NCI-H510A (cell line): ENCODE measurements at regions not wholly inside any gene's neighbourhood (a gene's known extent, or its start where the extent isn't known, plus 50 kb on each side); places are given as distances from the start of the nearest gene placed in this dataset.
A peak's percentile ranks its signal among the peaks of the same experiment; 100 is the strongest.
"Not testable (repeated sequence)": the region's sequence is repeated elsewhere in the genome, so short reads cannot be mapped to it uniquely, and the experiment has no call there.

Experiments
- DNase-seq: peaks from one replicate; lab custom pipeline; 2025; lab: John Stamatoyannopoulos, UW

GRCh38 chr20:52434453-52434852, 242.9 kb upstream of the ZFP64 start:
- DNase-seq = no peak

DNA sequence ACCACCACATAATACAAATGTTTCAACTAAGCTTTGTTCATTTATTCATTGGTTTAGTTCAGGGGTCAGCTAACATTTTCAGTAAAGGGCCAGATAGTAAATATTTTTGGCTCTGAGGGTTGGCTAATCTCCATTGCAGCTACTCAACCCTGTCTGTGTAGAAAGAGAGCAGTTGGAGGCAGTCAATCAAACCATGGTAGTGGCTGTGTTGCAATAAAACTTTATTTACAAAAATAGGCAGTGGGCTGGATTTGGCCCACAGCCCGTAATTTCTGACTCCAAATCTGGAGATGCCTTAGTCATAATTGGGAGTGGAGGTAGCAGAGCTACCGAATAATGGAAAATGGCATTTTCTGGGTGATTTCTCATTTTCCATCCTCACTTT, 242.5 kb upstream of the ZFP64 start:
- no peak for DNase-seq

DNA sequence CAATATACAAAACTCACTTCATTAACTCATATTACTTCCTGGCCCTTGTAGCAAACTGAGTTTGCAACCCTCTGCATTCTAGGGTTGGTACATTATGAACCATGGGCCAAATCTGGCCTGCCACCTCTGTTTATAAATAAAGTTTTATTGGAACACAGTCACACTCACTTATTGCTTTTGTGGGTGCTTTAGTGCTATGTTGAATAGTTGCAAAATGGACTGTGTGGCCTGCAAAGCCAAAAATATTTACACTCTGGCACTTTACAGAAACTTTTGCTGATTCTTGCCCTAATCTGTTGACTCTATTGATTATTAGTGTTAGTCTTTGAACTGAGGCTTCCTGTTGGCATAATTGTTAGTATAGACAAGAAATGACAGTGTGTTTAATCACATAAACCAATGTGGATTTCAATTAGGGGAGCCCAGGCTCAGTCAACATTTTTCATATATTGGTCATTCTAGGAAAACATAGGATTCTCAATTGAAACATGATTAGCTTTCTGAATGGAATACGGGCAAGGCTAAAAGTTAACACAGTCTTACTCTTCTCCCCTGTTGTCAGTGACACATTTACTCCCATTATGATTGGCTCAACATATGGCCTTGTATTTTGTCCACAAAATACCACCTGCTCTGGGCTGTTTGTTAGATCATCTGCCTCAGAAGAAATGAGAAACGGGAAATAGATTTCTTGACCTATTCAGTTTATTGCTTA, 241.9 kb upstream of the ZFP64 start:
- DNase-seq = no peak

GRCh38 chr20:52432740-52433139, 241.2 kb upstream of the ZFP64 start:
- DNase-seq = no peak

DNA sequence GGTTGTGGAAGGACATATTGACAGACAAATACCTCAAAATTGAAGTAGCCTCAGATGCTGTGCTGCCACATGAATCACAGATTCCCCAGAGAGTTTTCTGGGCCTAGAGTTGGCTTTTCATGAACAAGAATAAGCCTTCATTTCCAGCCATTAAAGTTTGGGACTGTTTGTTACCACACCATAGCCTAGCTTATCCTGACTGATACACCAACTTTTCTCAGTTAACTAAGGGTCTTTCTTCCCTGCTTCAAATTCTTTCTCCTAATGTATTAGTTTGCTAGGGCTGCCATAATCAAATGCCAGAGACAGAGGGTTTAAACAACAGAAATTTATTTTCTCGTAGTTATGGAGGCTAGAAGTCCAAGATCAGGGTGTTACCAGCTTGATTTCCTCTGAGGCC, 237.4 kb upstream of the ZFP64 start:
- DNase-seq = no peak

- no peak for DNase-seq
Observed at GRCh38 chr20:52427960-52428359, 236.4 kb upstream of the ZFP64 start.

GRCh38 chr20:52426856-52427255, 235.3 kb upstream of the ZFP64 start:
- DNase-seq = peak; percentile 15

DNA sequence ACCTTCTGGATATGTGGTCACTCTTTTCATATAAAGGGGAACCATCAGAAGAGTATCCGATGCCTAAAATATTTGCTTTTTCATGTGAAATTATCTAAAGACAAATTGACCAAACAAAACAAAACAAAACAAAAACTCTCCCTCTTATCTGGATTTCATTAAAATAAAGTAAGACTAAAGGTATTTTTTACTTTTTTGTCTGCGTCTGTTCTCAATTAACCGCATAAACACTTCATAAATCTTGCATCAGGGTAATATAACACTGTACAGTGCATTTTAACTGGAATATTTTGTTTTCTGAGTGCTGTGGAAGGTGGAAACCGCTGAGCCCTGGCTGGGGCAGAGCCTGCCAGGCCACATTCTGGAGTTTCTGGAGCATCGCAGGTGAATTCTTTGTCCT, 234.1 kb upstream of the ZFP64 start:
- DNase-seq = no peak

DNA sequence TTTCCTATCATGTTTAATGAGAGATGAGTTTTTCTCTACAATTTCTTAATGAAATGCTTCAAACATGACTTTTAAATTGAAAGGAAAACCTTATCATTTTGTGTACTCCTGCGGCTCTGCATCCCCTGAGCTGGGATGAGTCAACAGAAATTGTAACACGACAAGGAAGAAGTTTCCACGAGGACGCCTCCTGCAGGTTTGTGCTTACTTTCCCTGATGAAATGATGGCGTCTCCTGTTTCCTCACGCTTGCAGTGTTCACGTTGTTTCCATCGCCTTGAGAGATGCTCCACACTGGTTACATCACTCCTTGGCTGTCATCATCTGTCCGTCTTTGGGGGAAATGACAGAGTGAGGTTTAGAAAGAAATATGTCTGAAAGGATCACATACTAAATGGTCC, 233.7 kb upstream of the ZFP64 start:
- no peak for DNase-seq

- DNase-seq = not testable (repeated sequence)
Observed at GRCh38 chr20:52424357-52424942, 232.9 kb upstream of the ZFP64 start.

GRCh38 chr20:52423536-52424140, 232.1 kb upstream of the ZFP64 start:
- not testable (repeated sequence) for DNase-seq

- DNase-seq = no peak
Observed at GRCh38 chr20:52422574-52423336, 231.2 kb upstream of the ZFP64 start.

DNA sequence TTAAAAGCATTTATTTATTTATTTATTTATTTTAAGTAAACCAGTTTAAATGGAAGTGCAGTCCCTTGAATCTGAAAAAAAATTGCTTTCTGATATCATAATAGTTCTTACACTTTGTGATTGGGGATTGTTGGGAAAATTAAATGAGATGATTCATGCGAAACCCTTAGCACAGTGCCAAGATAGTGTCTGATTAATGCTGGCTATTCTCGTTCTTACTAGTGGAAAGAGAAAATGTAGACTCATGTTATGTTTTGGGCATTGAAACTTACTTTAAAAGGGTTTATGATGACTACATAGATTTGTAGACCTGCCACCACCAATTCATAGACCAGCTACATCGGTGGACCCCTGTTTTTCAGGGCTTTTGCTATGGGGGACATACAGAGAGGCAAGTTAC, 229.2 kb upstream of the ZFP64 start:
- DNase-seq = no peak

DNA sequence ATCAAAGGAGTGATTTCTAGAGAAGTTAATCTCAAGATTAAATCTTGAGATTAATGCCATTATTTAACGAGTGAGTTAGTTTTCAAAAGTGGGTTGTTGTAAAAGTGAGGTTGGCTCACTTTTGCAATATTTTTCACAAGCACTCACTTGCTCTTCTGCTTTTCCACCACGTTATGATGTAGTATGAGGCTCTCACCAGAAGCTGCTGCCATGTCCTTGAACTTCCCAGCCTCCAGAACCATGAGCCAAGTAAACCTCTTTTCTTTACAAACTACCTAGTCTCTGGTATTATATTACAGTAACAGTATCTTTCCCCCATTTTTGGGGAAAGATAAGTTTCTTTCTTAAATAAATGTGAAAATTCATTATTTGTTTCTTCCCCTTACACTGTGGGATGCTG, 227.6 kb upstream of the ZFP64 start:
- DNase-seq = no peak

- DNase-seq = no peak
Observed at GRCh38 chr20:52416953-52417352, 225.4 kb upstream of the ZFP64 start.

DNA sequence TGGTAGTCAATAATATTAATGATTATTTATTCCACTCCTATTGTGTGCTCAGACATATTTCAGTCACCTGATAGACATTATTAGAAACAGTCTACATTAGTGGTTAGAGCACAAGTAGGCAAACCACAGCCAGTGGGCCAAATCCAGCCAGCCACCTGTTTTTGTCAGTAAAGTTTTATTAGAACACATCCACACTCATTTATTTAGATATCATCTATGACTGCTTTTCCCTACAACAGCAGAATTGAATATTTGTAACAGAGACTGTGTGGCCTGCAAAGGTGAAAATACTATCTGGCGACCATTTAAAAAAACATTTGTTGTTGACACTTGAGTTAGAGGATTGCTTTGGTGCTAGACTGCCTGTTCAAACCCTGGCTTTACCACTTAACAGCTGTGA, 220.0 kb upstream of the ZFP64 start:
- no peak for DNase-seq

DNA sequence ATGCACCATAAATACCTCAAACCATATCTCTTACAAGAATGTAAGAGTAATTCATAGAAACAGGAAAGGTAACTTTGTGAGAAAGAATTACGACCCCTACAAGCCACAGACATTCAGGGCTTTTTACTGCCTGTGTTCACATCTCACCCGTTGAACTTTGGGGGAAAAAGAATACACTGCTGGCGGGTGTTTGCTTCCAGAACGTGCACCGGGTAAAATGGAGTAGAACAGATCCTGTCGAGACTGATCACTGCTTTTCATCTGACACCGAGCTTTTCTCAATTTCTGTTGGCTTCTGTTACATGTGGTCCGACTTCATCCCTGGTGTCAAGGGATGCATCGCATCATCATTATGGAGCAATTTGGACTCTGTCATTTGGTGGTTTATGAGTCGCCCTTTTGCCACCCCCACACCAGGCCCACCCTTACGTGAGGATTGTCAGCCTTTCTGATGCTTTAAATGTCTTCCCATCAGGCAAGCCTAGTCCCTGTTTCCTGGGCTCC, 219.2 kb upstream of the ZFP64 start:
- DNase-seq = no peak

- no peak for DNase-seq
Observed at GRCh38 chr20:52410182-52410647, 218.6 kb upstream of the ZFP64 start.

GRCh38 chr20:52405986-52406385, 214.4 kb upstream of the ZFP64 start:
- DNase-seq = no peak

- no peak for DNase-seq
Observed at GRCh38 chr20:52405417-52405816, 213.8 kb upstream of the ZFP64 start.

GRCh38 chr20:52404671-52405070, 213.1 kb upstream of the ZFP64 start:
- DNase-seq = no peak

- no peak for DNase-seq
Observed at GRCh38 chr20:52402950-52403349, 211.4 kb upstream of the ZFP64 start.

- DNase-seq = no peak
Observed at GRCh38 chr20:52402514-52402913, 210.9 kb upstream of the ZFP64 start.
